ACC112 (cell line): ENCODE measurements at regions not wholly inside any gene's neighbourhood (a gene's known extent, or its start where the extent isn't known, plus 50 kb on each side); places are given as distances from the start of the nearest gene placed in this dataset.
"Not testable (repeated sequence)": the region's sequence is repeated elsewhere in the genome, so short reads cannot be mapped to it uniquely, and the experiment has no call there.

Experiments used
- H2AFZ ChIP-seq: fragments of 200-600 bp; sonication (generic); one replicate; pipeline ENCODE4 v1.6.0; 2017; ENCODE audit warnings: antibody characterized with exemption, low read length; ENCODE audit not compliant: unreplicated experiment
- H3K27ac ChIP-seq: fragments of 200-600 bp; sonication (generic); 2 replicates; pipeline ENCODE4 v1.5.1; 2014; ENCODE audit warnings: low read depth, mild to moderate bottlenecking, antibody characterized with exemption, low read length, moderate library complexity
- H3K27me3 ChIP-seq: fragments of 200-600 bp; sonication (generic); 2 replicates; pipeline ENCODE4 v1.6.1; 2014; ENCODE audit warnings: mild to moderate bottlenecking, antibody characterized with exemption, low read length, moderate library complexity, mixed read lengths; ENCODE audit not compliant: insufficient read depth
- H3K36me3 ChIP-seq: fragments of 200-600 bp; sonication (generic); 2 replicates; pipeline ENCODE4 v1.6.1; 2016; ENCODE audit warnings: mild to moderate bottlenecking, antibody characterized with exemption, low read length, moderate library complexity, mixed read lengths; ENCODE audit not compliant: insufficient read depth
- H3K4me1 ChIP-seq: fragments of 200-600 bp; sonication (generic); one replicate; pipeline ENCODE4 v1.6.1; 2016; ENCODE audit warnings: low read length, mixed read lengths; ENCODE audit not compliant: insufficient read depth, unreplicated experiment, control insufficient read depth
- H3K4me3 ChIP-seq: fragments of 200-600 bp; sonication (generic); 2 replicates; pipeline ENCODE4 v1.5.1; 2014; ENCODE audit warnings: mild to moderate bottlenecking, low read depth, low read length
- H3K79me2 ChIP-seq: fragments of 200-600 bp; sonication (generic); one replicate; pipeline ENCODE4 v1.6.0; 2016; ENCODE audit warnings: low read length; ENCODE audit not compliant: control insufficient read depth, unreplicated experiment, insufficient read depth

- not testable (repeated sequence) for H3K79me2 ChIP-seq, H3K36me3 ChIP-seq, H3K27me3 ChIP-seq, H2AFZ ChIP-seq, H3K4me1 ChIP-seq, H3K4me3 ChIP-seq, H3K27ac ChIP-seq
Observed at GRCh38 chr10:76815505-76815904, 822.1 kb downstream of the KCNMA1 start.

- Histone ChIP-seq H3K27me3 (0 out of 2 replicates have a peak, but pooled peaks cover 4% of the 10 kb centered on the region), H3K4me3 (no peak overlapping the region), H2AFZ (no peak overlapping the region), H3K4me1 (no peaks in the 10 kb centered on the region), H3K27ac (no peak overlapping the region), H3K36me3 (no peaks in the 10 kb centered on the region), H3K79me2 (no peaks in the 10 kb centered on the region)
Observed at GRCh38 chr10:76811430-76811829, 826.2 kb downstream of the KCNMA1 start.

- H3K4me1 ChIP-seq: no peaks in the 10 kb centered on the region
- no peak overlapping the region for H2AFZ ChIP-seq
- H3K4me3 ChIP-seq: no peak overlapping the region
- H3K27me3 ChIP-seq: no peaks in the 10 kb centered on the region
- H3K79me2 ChIP-seq: no peaks in the 10 kb centered on the region
- no peaks in the 10 kb centered on the region for H3K36me3 ChIP-seq
- no peak overlapping the region for H3K27ac ChIP-seq
Observed at GRCh38 chr10:76788452-76788811, 849.2 kb downstream of the KCNMA1 start.

- Histone ChIP-seq H2AFZ (no peak overlapping the region), H3K36me3 (no peaks in the 10 kb centered on the region), H3K27ac (no peak overlapping the region), H3K27me3 (no peaks in the 10 kb centered on the region), H3K79me2 (no peaks in the 10 kb centered on the region), H3K4me1 (no peaks in the 10 kb centered on the region), H3K4me3 (no peak overlapping the region)
Observed at GRCh38 chr10:76787746-76788451, 849.7 kb downstream of the KCNMA1 start.

- Histone ChIP-seq H3K27me3 (no peaks in the 10 kb centered on the region), H2AFZ (no peak overlapping the region), H3K4me3 (no peak overlapping the region), H3K36me3 (no peaks in the 10 kb centered on the region), H3K4me1 (no peaks in the 10 kb centered on the region), H3K79me2 (no peaks in the 10 kb centered on the region), H3K27ac (no peak overlapping the region)
Observed at GRCh38 chr10:76786504-76787072, 851.0 kb downstream of the KCNMA1 start.

GRCh38 chr10:76784076-76784475, 853.5 kb downstream of the KCNMA1 start:
- H2AFZ ChIP-seq: no peak overlapping the region
- H3K27ac ChIP-seq: no peak overlapping the region
- H3K79me2 ChIP-seq: no peaks in the 10 kb centered on the region
- no peaks in the 10 kb centered on the region for H3K4me1 ChIP-seq
- no peaks in the 10 kb centered on the region for H3K27me3 ChIP-seq
- no peak overlapping the region for H3K4me3 ChIP-seq
- H3K36me3 ChIP-seq: no peaks in the 10 kb centered on the region

- Histone ChIP-seq H3K4me3 (no peak overlapping the region), H3K27ac (no peak overlapping the region), H2AFZ (no peak overlapping the region), H3K79me2 (no peaks in the 10 kb centered on the region), H3K4me1 (no peaks in the 10 kb centered on the region), H3K36me3 (no peaks in the 10 kb centered on the region), H3K27me3 (no peaks in the 10 kb centered on the region)
Observed at GRCh38 chr10:76779796-76780301, 857.8 kb downstream of the KCNMA1 start.

- Histone ChIP-seq H3K27ac (no peak overlapping the region), H3K36me3 (no peaks in the 10 kb centered on the region), H3K27me3 (no peaks in the 10 kb centered on the region), H3K4me3 (no peak overlapping the region), H3K4me1 (no peaks in the 10 kb centered on the region), H2AFZ (no peak overlapping the region), H3K79me2 (no peaks in the 10 kb centered on the region)
Observed at GRCh38 chr10:76778914-76779795, 858.5 kb downstream of the KCNMA1 start.

GRCh38 chr10:76774987-76775603, 862.5 kb downstream of the KCNMA1 start:
- H3K27ac ChIP-seq: no peak overlapping the region
- H3K4me3 ChIP-seq: no peak overlapping the region
- no peak overlapping the region for H2AFZ ChIP-seq
- no peaks in the 10 kb centered on the region for H3K36me3 ChIP-seq
- no peaks in the 10 kb centered on the region for H3K27me3 ChIP-seq
- H3K79me2 ChIP-seq: no peaks in the 10 kb centered on the region
- no peaks in the 10 kb centered on the region for H3K4me1 ChIP-seq

- H3K27me3 ChIP-seq: no peaks in the 10 kb centered on the region
- H3K27ac ChIP-seq: no peak overlapping the region
- no peak overlapping the region for H3K4me3 ChIP-seq
- no peaks in the 10 kb centered on the region for H3K4me1 ChIP-seq
- no peak overlapping the region for H2AFZ ChIP-seq
- H3K79me2 ChIP-seq: no peaks in the 10 kb centered on the region
- H3K36me3 ChIP-seq: no peaks in the 10 kb centered on the region
Observed at GRCh38 chr10:76769582-76769981, 868.0 kb downstream of the KCNMA1 start.
